Gastroesophageal sphincter (tissue), 4 donors: ENCODE measurements at regions not wholly inside any gene's neighbourhood (a gene's known extent, or its start where the extent isn't known, plus 50 kb on each side); places are given as distances from the start of the nearest gene placed in this dataset.
"Not testable (repeated sequence)": the region's sequence is repeated elsewhere in the genome, so short reads cannot be mapped to it uniquely, and the experiment has no call there.

Experiments
- ATAC-seq: fragments of 150-250 bp; one replicate; pipeline ENCODE4 v1.9.1; 2016; ENCODE audit warnings: mild to moderate bottlenecking, moderate library complexity
- H3K27ac ChIP-seq, 4 donors: fragments of 200-600 bp; sonication (generic) in 3 of 4; 1 replicate in 3 of 4; 2 replicates in 1 of 4; pipeline ENCODE4 v1.5.1; 2016 to 2019
- H3K27me3 ChIP-seq: fragments of 200-600 bp; sonication (generic); one replicate; pipeline ENCODE4 v1.5.1; 2019
- H3K36me3 ChIP-seq, 2 donors: fragments of 200-600 bp; sonication (generic); one replicate each; pipeline ENCODE4 v1.5.1; 2019; ENCODE audit warnings: control low read depth in 1 of 2
- H3K4me1 ChIP-seq, 3 donors: fragments of 200-600 bp; sonication (generic); 1 replicate in 2 of 3; 2 replicates in 1 of 3; pipeline ENCODE4 v1.5.1; 2016 to 2019; ENCODE audit warnings: control low read depth in 2 of 3
- H3K4me3 ChIP-seq, 2 donors: fragments of 200-600 bp; sonication (generic); one replicate each; pipeline ENCODE4 v1.5.1; 2019; ENCODE audit warnings: mild to moderate bottlenecking in 1 of 2, moderate library complexity in 1 of 2
- H3K9me3 ChIP-seq, 3 donors: fragments of 200-600 bp; sonication (generic); one replicate each; pipeline ENCODE4 v1.5.1; 2017 to 2019; ENCODE audit warnings: control low read depth in 2 of 3
- EP300 ChIP-seq: sonication (generic); formaldehyde crosslinking; IDR thresholded peaks from one replicate; pipeline ENCODE4 v1.6.1; 2017; ENCODE audit warnings: antibody characterized with exemption, mild to moderate bottlenecking
- POLR2A ChIP-seq, 2 donors: fragments of 450-650 bp; IDR thresholded peaks; one replicate each; pipeline ENCODE4 v1.6.1; 2017; ENCODE audit warnings: antibody characterized with exemption in 2 of 2, mild to moderate bottlenecking in 2 of 2, moderate library complexity in 1 of 2
- POLR2AphosphoS5 ChIP-seq: sonication (generic); formaldehyde crosslinking; IDR thresholded peaks from one replicate; pipeline ENCODE4 v1.6.1; 2017; ENCODE audit warnings: antibody characterized with exemption
- WGBS, 2 donors: methylation state at CpG; one replicate each; pipeline ENCODE4 v1.1.5; 2018; ENCODE audit warnings: low coverage in 1 of 2; 5-methylcytosine and 5-hydroxymethylcytosine counted together
- TF ChIP-seq, protein P1 (sequence below), 4 experiments: fragments of 200-600 bp in 2 of 4; fragments of 450-650 bp in 2 of 4; sonication (generic) in 1 of 4; IDR thresholded peaks; one replicate each; pipeline ENCODE4 v1.5.1; 2017 to 2019; ENCODE audit warnings: antibody characterized with exemption in 4 of 4, mild to moderate bottlenecking in 2 of 4, moderate library complexity in 2 of 4

DNA sequence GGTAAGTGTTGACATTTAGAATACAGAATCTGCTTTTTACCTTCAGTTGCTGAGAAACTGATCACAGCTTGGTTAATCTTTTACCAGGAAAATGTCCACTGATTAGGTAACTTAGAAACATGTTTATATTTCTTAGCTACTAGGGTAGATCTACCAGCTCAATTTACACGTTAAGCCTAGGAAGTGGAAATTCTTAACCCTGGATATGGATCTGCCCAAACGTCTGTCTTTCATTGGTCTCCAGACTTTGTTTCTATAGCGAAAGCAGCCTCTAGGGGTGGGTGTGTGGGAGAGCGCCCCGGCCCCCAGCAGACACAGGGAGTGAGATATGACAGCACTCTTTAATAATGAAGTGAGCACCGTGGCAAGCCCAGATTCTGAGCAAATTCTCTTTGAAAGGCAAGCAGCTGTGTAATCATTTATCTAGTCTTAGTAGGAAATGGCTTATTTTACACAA is 141.6 kb upstream of the ZNF608 start:
- TF ChIP-seq POLR2A (IDR thresholded peaks at IDR 0.05) (no peak), EP300 (no peak), POLR2AphosphoS5 (no peak)
- TF ChIP-seq, protein P1, sequence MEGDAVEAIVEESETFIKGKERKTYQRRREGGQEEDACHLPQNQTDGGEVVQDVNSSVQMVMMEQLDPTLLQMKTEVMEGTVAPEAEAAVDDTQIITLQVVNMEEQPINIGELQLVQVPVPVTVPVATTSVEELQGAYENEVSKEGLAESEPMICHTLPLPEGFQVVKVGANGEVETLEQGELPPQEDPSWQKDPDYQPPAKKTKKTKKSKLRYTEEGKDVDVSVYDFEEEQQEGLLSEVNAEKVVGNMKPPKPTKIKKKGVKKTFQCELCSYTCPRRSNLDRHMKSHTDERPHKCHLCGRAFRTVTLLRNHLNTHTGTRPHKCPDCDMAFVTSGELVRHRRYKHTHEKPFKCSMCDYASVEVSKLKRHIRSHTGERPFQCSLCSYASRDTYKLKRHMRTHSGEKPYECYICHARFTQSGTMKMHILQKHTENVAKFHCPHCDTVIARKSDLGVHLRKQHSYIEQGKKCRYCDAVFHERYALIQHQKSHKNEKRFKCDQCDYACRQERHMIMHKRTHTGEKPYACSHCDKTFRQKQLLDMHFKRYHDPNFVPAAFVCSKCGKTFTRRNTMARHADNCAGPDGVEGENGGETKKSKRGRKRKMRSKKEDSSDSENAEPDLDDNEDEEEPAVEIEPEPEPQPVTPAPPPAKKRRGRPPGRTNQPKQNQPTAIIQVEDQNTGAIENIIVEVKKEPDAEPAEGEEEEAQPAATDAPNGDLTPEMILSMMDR (IDR thresholded peaks at IDR 0.05): no peak
- no peak for ATAC-seq
- H3K9me3 ChIP-seq: no peaks in the 10 kb centered on the region
- H3K36me3 ChIP-seq: no peaks in the 10 kb centered on the region
- H3K4me3 ChIP-seq: no peak overlapping the region
- H3K27me3 ChIP-seq: no peaks in the 10 kb centered on the region
- H3K27ac ChIP-seq: no peak overlapping the region
- H3K4me1 ChIP-seq: peaks cover 0 to 28% (median 4%) of the 10 kb centered on the region in 3 donors
- WGBS, 2 donors: 42 to 61% methylated on average over 4 to 6 of the region's 6 CpGs

DNA sequence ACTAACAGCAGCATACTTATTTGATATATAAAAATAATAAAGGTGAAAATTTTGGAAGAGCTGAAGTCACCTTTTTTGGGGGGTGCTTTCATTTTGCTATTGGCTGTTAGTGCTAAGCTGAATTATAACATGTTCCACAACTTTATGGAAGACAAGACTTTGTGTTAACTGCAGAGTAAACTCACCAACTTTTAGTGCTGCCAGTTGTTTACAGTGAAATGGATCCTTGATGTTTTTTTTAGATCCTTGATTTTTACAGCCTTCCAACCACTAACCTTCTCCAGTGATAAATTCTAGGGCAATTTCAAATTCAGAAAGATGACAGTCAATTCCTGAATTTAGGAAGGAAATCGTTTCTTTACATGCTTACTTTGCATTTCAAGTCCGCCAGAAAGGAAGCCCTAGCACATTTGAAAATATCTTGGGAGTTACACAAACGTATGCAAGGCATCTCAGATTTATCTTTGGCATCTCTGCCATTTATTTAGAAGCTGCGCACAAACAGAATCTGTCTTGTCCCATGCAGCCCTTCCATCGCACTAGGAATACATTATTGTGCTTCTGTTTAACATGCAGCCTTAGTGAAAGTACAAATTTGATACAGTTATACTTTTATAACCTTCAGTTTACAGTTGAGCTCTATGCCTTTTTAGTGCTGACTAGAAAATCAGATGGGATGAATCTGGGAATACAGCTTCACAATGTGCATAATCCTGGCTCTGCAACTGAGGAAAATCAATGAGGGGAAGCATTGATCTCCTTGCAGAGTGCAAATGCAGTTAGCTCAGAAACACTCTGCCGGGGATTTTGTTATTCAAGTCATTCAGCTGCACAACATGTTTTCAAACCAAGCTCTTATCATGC is 142.4 kb upstream of the ZNF608 start:
- no peaks in the 10 kb centered on the region for H3K9me3 ChIP-seq
- no peak overlapping the region for H3K4me3 ChIP-seq
- TF ChIP-seq POLR2A (IDR thresholded peaks at IDR 0.05): no peak
- TF ChIP-seq, protein P1 (IDR thresholded peaks at IDR 0.05): no peak
- no peak for TF ChIP-seq EP300
- TF ChIP-seq POLR2AphosphoS5: no peak
- no peaks in the 10 kb centered on the region for H3K36me3 ChIP-seq
- no peaks in the 10 kb centered on the region for H3K27me3 ChIP-seq
- ATAC-seq: no peak
- peaks cover 0 to 21% (median 4%) of the 10 kb centered on the region in 3 donors for H3K4me1 ChIP-seq
- WGBS, 2 donors: 56 to 58% methylated on average over 5 to 6 of the region's 6 CpGs
- H3K27ac ChIP-seq: no peak overlapping the region

DNA sequence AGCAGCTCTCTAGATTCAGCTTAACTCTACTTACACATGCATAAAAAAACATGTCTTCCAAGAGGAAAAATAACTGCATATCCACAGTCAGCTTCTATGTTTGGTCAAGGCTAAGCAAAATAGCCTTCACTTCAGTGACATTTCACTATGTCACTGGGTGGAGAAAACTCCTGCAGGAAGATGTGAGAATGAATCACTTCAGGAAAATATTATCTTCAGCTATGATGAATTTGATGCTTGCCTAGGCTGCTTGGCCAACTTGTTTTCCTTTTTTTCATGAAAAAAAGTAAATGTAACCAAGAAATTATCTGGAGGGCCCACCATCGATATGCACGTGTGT is 143.0 kb upstream of the ZNF608 start:
- TF ChIP-seq, protein P1 (IDR thresholded peaks at IDR 0.05): no peak
- TF ChIP-seq POLR2AphosphoS5: no peak
- TF ChIP-seq EP300: no peak
- TF ChIP-seq POLR2A (IDR thresholded peaks at IDR 0.05): no peak
- H3K27me3 ChIP-seq: no peaks in the 10 kb centered on the region
- WGBS, 2 donors: 56 to 62% methylated on average over 2 of the region's 2 CpGs
- H3K36me3 ChIP-seq: no peaks in the 10 kb centered on the region
- no peak overlapping the region for H3K4me3 ChIP-seq
- no peak for ATAC-seq
- no peaks in the 10 kb centered on the region for H3K9me3 ChIP-seq
- no peak overlapping the region for H3K27ac ChIP-seq
- H3K4me1 ChIP-seq: peaks cover 0 to 15% (median 4%) of the 10 kb centered on the region in 3 donors

DNA sequence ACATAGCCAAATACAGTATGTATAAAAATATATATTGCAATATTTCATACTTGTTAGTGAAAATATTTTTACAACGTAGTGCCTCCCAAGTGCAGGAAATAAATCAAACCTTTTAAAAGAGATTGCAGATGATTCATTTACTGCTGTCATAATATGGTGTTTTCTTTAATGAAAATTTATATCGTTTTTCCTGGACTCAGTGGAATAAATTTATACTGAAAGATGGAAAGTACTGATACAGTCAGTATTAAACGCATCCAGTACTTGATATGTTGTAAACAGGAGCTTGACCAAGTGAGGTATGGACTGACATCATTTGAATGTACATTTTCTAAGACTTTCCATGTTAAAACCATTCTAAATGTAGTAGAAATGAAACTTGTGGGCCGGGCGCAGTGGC is 143.4 kb upstream of the ZNF608 start:
- Histone ChIP-seq H3K27ac (no peak overlapping the region), H3K9me3 (no peaks in the 10 kb centered on the region), H3K27me3 (no peaks in the 10 kb centered on the region), H3K4me1 (peaks cover 0 to 14% (median 4%) of the 10 kb centered on the region in 3 donors), H3K36me3 (no peaks in the 10 kb centered on the region), H3K4me3 (no peak overlapping the region)
- TF ChIP-seq EP300 (no peak), POLR2AphosphoS5 (no peak)
- 43 to 65% methylated on average over 3 to 5 of the region's 5 CpGs for WGBS, 2 donors
- ATAC-seq: no peak

DNA sequence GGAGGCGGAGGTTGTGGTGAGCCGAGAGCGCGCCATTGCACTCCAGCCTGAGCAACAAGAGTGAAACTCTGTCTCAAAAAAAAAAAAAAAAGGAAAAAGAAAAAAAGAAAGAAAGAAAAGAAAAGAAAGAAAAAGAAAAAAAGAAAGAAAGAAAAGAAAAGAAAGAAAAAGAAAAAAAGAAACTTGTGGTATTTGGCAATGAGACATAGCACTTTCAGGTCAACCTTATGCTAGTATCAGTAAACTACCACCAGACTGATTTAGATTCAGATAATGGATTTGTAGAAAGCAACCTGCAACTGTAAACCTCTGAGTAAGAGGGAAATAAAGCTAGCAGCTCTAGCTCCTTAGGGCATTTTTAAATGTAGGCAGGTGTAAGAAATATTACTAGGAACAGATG is 144.0 kb upstream of the ZNF608 start:
- not testable (repeated sequence) for ATAC-seq, H3K36me3 ChIP-seq, H3K27ac ChIP-seq, H3K4me3 ChIP-seq, H3K27me3 ChIP-seq, H3K9me3 ChIP-seq
- H3K4me1 ChIP-seq: peaks cover 0 to 14% (median 4%) of the 10 kb centered on the region in 3 donors
- 80% methylated on average over 1 of the region's 4 CpGs; no CpG with 5 or more reads in 1 of the 2 donors for WGBS, 2 donors

DNA sequence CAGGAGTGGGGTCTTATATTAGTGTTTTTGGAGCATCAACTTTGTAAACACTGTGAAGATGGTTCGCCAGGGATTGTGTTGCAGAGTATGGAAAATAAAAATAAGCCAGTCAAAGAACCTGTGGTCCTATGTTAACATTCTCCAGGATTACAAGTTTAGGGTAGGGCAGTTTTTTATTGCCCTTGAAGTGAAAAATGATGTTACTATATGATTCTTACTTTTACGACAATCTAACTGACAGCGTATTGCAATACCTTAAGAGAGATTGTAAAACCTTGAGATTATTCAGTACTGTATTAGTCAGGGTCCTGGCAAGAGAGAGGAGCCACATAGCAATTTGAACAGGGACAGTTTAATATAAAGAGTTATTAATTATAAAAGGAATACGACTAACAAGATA is 144.7 kb upstream of the ZNF608 start:
- WGBS, 2 donors: 94 to 95% methylated on average over 4 of the region's 4 CpGs
- Histone ChIP-seq H3K9me3 (no peaks in the 10 kb centered on the region), H3K27me3 (no peaks in the 10 kb centered on the region), H3K36me3 (no peaks in the 10 kb centered on the region), H3K4me3 (no peak overlapping the region), H3K4me1 (peaks cover 0 to 14% (median 4%) of the 10 kb centered on the region in 3 donors), H3K27ac (no peak overlapping the region)
- TF ChIP-seq EP300 (no peak), POLR2A (IDR thresholded peaks at IDR 0.05) (no peak), POLR2AphosphoS5 (no peak)
- TF ChIP-seq, protein P1 (IDR thresholded peaks at IDR 0.05): no peak
- ATAC-seq: no peak
